HEK293 (cell line): ENCODE measurements at regions not wholly inside any gene's neighbourhood (a gene's known extent, or its start where the extent isn't known, plus 50 kb on each side); places are given as distances from the start of the nearest gene placed in this dataset.

Source experiments
- CTCF ChIA-PET: fragments of 350-600 bp; formaldehyde crosslinking; extraction: SDS; loops from one replicate; lab custom pipeline; 2021; ENCODE audit warnings: antibody characterized with exemption; lab: Yijun Ruan, JAX
- POLR2A ChIA-PET: fragments of 300-600 bp; formaldehyde crosslinking; extraction: SDS; loops from one replicate; lab custom pipeline; 2020; ENCODE audit warnings: antibody characterized with exemption, inconsistent platforms; lab: Yijun Ruan, JAX
- H3K27ac ChIP-seq: fragments of 200-500 bp; sonication (Bioruptor generic); 2 replicates; pipeline ENCODE4 v1.5.1; 2014; ENCODE audit warnings: low read depth, low read length, control low read depth, inconsistent platforms; ENCODE audit errors: extremely low read depth
- H3K36me3 ChIP-seq, 2 experiments: fragments of 200-500 bp in 1 of 2; sonication (Bioruptor generic) in 1 of 2; 1 replicate in 1 of 2; 2 replicates in 1 of 2; pipeline ENCODE4 v1.5.1; 2014 to 2017; ENCODE audit warnings: inconsistent platforms in 2 of 2, low read length in 2 of 2; ENCODE audit not compliant: control insufficient read depth in 2 of 2, insufficient read depth in 1 of 2
- H3K4me1 ChIP-seq: fragments of 200-500 bp; sonication (Bioruptor generic); 2 replicates; pipeline ENCODE4 v1.5.1; 2014; ENCODE audit warnings: mild to moderate bottlenecking, low read length, inconsistent platforms; ENCODE audit not compliant: control insufficient read depth, insufficient read depth
- H3K4me3 ChIP-seq: 2 replicates; pipeline ENCODE4 v1.5.1; 2011; ENCODE audit warnings: low read depth, mild to moderate bottlenecking, control low read depth, low read length, moderate library complexity
- H3K9me3 ChIP-seq: fragments of 200-500 bp; sonication (Bioruptor generic); 2 replicates; pipeline ENCODE4 v1.5.1; 2014; ENCODE audit warnings: low read depth, low read length, inconsistent platforms; ENCODE audit not compliant: control insufficient read depth, insufficient read depth
- GLIS2 ChIP-seq: fragments of 450-650 bp; formaldehyde crosslinking; IDR thresholded peaks from 2 replicates; pipeline ENCODE4 v1.5.1; 2016; ENCODE audit warnings: missing biosample characterization, missing genetic modification characterization
- SCRT2 ChIP-seq: fragments of 450-650 bp; formaldehyde crosslinking; IDR thresholded peaks from 2 replicates; pipeline ENCODE4 v1.5.1; 2016; ENCODE audit warnings: missing biosample characterization, missing genetic modification characterization
- SP7 ChIP-seq: fragments of 450-650 bp; formaldehyde crosslinking; IDR thresholded peaks from 2 replicates; pipeline ENCODE4 v1.5.1; 2016; ENCODE audit warnings: missing biosample characterization, missing genetic modification characterization
- TRIM28 ChIP-seq: IDR thresholded peaks from 2 replicates; pipeline ENCODE4 v1.6.1; 2011; ENCODE audit warnings: low read length, control low read depth, borderline replicate concordance
- YY2 ChIP-seq: fragments of 450-650 bp; formaldehyde crosslinking; IDR thresholded peaks from 2 replicates; pipeline ENCODE4 v1.5.1; 2016; ENCODE audit warnings: missing biosample characterization, missing genetic modification characterization
- ZBTB20 ChIP-seq: fragments of 450-650 bp; formaldehyde crosslinking; IDR thresholded peaks from 2 replicates; pipeline ENCODE4 v1.5.1; 2016; ENCODE audit warnings: missing biosample characterization, missing genetic modification characterization
- ZBTB7A ChIP-seq: fragments of 450-650 bp; formaldehyde crosslinking; IDR thresholded peaks from 2 replicates; pipeline ENCODE4 v1.5.1; 2016; ENCODE audit warnings: low read depth, missing biosample characterization, missing genetic modification characterization
- ZNF19 ChIP-seq: fragments of 450-650 bp; formaldehyde crosslinking; IDR thresholded peaks from 2 replicates; pipeline ENCODE4; 2016; ENCODE audit warnings: missing biosample characterization, missing genetic modification characterization, low read depth
- ZNF211 ChIP-seq: fragments of 450-650 bp; formaldehyde crosslinking; IDR thresholded peaks from 2 replicates; pipeline ENCODE4 v1.5.1; 2016; ENCODE audit warnings: low read depth, missing biosample characterization, missing genetic modification characterization
- ZNF292 ChIP-seq: fragments of 450-650 bp; formaldehyde crosslinking; IDR thresholded peaks from 2 replicates; pipeline ENCODE4 v1.5.1; 2016; ENCODE audit warnings: low read depth, missing biosample characterization, missing genetic modification characterization, borderline replicate concordance
- ZNF311 ChIP-seq: fragments of 450-650 bp; formaldehyde crosslinking; IDR thresholded peaks from 2 replicates; pipeline ENCODE4 v1.5.1; 2017; ENCODE audit warnings: missing biosample characterization, missing genetic modification characterization, borderline replicate concordance
- ZNF362 ChIP-seq: fragments of 450-650 bp; formaldehyde crosslinking; IDR thresholded peaks from 2 replicates; pipeline ENCODE4 v1.5.1; 2016; ENCODE audit warnings: missing biosample characterization, missing genetic modification characterization
- ZNF48 ChIP-seq: fragments of 450-650 bp; formaldehyde crosslinking; IDR thresholded peaks from 2 replicates; pipeline ENCODE4 v1.5.1; 2016; ENCODE audit warnings: missing biosample characterization, missing genetic modification characterization
- ZNF521 ChIP-seq: fragments of 450-650 bp; formaldehyde crosslinking; IDR thresholded peaks from 2 replicates; pipeline ENCODE4 v1.5.1; 2017; ENCODE audit warnings: missing biosample characterization, mild to moderate bottlenecking, missing genetic modification characterization
- ZNF555 ChIP-seq: fragments of 450-650 bp; formaldehyde crosslinking; conservative IDR thresholded peaks from 2 replicates; pipeline ENCODE4 v1.5.1; 2017; ENCODE audit warnings: missing biosample characterization, mild to moderate bottlenecking, missing genetic modification characterization, inconsistent platforms
- ZNF560 ChIP-seq: fragments of 450-650 bp; formaldehyde crosslinking; IDR thresholded peaks from 2 replicates; pipeline ENCODE4 v1.5.1; 2017; ENCODE audit warnings: missing biosample characterization, missing genetic modification characterization, borderline replicate concordance
- ZNF670 ChIP-seq: fragments of 450-650 bp; formaldehyde crosslinking; IDR thresholded peaks from 2 replicates; pipeline ENCODE4 v1.5.1; 2016; ENCODE audit warnings: missing biosample characterization, missing genetic modification characterization, low read depth
- ZNF701 ChIP-seq: fragments of 450-650 bp; formaldehyde crosslinking; IDR thresholded peaks from 2 replicates; pipeline ENCODE4 v1.5.1; 2016; ENCODE audit warnings: missing biosample characterization, missing genetic modification characterization
- ZNF76 ChIP-seq: fragments of 450-650 bp; formaldehyde crosslinking; IDR thresholded peaks from 2 replicates; pipeline ENCODE4; 2016; ENCODE audit warnings: low read depth, missing biosample characterization, missing genetic modification characterization, borderline replicate concordance
- ZSCAN23 ChIP-seq: fragments of 450-650 bp; formaldehyde crosslinking; IDR thresholded peaks from 2 replicates; pipeline ENCODE4 v1.5.1; 2016; ENCODE audit warnings: missing biosample characterization, missing genetic modification characterization
- TF ChIP-seq, protein P1 (sequence below): fragments of 450-650 bp; formaldehyde crosslinking; optimal IDR thresholded peaks from 2 replicates; pipeline ENCODE3; 2016; ENCODE audit warnings: missing biosample characterization, mild to moderate bottlenecking, missing genetic modification characterization
- TF ChIP-seq, protein P2 (sequence below): fragments of 450-650 bp; formaldehyde crosslinking; IDR thresholded peaks from 2 replicates; pipeline ENCODE4 v1.5.1; 2017; ENCODE audit warnings: missing biosample characterization, missing genetic modification characterization

- H3K36me3 ChIP-seq = no peaks in the 10 kb centered on the region
- H3K4me3 ChIP-seq = no peak overlapping the region
- CTCF ChIA-PET = no interaction called here
- no peak for TF ChIP-seq ZNF211 (tag by site-specific recombination)
- TF ChIP-seq ZNF19 (tag by site-specific recombination) = no peak
- TF ChIP-seq GLIS2 (tag by site-specific recombination) = no peak
- no peak for TF ChIP-seq ZNF555 (tag by site-specific recombination)
- no peak for TF ChIP-seq ZBTB7A
- no peak for TF ChIP-seq ZNF76 (tag by site-specific recombination)
- no peak for TF ChIP-seq ZNF48 (tag by site-specific recombination)
- TF ChIP-seq TRIM28 = no peak
- no peak for TF ChIP-seq SP7 (tag by site-specific recombination)
- TF ChIP-seq ZNF670 = no peak
- no peak for TF ChIP-seq ZNF311 (tag by site-specific recombination)
- TF ChIP-seq ZNF560 (tag by site-specific recombination) = no peak
- no peak for TF ChIP-seq ZNF701 (tag by site-specific recombination)
- TF ChIP-seq ZNF362 (tag by site-specific recombination) = no peak
- H3K27ac ChIP-seq = no peak overlapping the region
- POLR2A ChIA-PET = no interaction called here
- no peaks in the 10 kb centered on the region for H3K9me3 ChIP-seq
- no peaks in the 10 kb centered on the region for H3K4me1 ChIP-seq
Observed at GRCh38 chr2:41393621-41394020, 654.2 kb upstream of the PKDCC start.

GRCh38 chr2:41394541-41394940 is 653.3 kb upstream of the PKDCC start:
- ChIA-PET CTCF (no interaction called here), POLR2A (no interaction called here)
- Histone ChIP-seq H3K4me3 (no peak overlapping the region), H3K36me3 (no peaks in the 10 kb centered on the region), H3K4me1 (no peaks in the 10 kb centered on the region), H3K27ac (no peak overlapping the region), H3K9me3 (no peaks in the 10 kb centered on the region)
- TF ChIP-seq ZNF521 (no peak), ZNF292 (tag by site-specific recombination) (no peak), YY2 (no peak), ZBTB20 (tag by site-specific recombination) (no peak), ZSCAN23 (tag by site-specific recombination) (no peak), SCRT2 (tag by site-specific recombination) (no peak)
- TF ChIP-seq, protein P1, sequence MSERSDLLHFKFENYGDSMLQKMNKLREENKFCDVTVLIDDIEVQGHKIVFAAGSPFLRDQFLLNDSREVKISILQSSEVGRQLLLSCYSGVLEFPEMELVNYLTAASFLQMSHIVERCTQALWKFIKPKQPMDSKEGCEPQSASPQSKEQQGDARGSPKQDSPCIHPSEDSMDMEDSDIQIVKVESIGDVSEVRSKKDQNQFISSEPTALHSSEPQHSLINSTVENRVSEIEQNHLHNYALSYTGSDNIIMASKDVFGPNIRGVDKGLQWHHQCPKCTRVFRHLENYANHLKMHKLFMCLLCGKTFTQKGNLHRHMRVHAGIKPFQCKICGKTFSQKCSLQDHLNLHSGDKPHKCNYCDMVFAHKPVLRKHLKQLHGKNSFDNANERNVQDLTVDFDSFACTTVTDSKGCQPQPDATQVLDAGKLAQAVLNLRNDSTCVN (tag by site-specific recombination) = no peak
- TF ChIP-seq, protein P2, sequence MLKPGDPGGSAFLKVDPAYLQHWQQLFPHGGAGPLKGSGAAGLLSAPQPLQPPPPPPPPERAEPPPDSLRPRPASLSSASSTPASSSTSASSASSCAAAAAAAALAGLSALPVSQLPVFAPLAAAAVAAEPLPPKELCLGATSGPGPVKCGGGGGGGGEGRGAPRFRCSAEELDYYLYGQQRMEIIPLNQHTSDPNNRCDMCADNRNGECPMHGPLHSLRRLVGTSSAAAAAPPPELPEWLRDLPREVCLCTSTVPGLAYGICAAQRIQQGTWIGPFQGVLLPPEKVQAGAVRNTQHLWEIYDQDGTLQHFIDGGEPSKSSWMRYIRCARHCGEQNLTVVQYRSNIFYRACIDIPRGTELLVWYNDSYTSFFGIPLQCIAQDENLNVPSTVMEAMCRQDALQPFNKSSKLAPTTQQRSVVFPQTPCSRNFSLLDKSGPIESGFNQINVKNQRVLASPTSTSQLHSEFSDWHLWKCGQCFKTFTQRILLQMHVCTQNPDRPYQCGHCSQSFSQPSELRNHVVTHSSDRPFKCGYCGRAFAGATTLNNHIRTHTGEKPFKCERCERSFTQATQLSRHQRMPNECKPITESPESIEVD (tag by site-specific recombination) = no peak
